GM19043 (cell line): ENCODE measurements at regions not wholly inside any gene's neighbourhood (a gene's known extent, or its start where the extent isn't known, plus 50 kb on each side); places are given as distances from the start of the nearest gene placed in this dataset.
"Not testable (repeated sequence)": the region's sequence is repeated elsewhere in the genome, so short reads cannot be mapped to it uniquely, and the experiment has no call there.

Source experiments
- ATAC-seq: cut with Tn5 transposase; IDR thresholded peaks from one replicate; pipeline ENCODE4 v1.9.1; 2021; ENCODE audit warnings: low read depth; ENCODE audit not compliant: unreplicated experiment

GRCh38 chr2:64792300-64792699 is 138.6 kb upstream of the SERTAD2 start:
- ATAC-seq = no peak

GRCh38 chr2:64792995-64793639 is 139.4 kb upstream of the SERTAD2 start:
- ATAC-seq = no peak

GRCh38 chr2:64793701-64794100 is 140.0 kb upstream of the SERTAD2 start:
- no peak for ATAC-seq

- ATAC-seq = no peak
These were observed 140.8 kb upstream of the SERTAD2 start for GRCh38 chr2:64794426-64794995.

GRCh38 chr2:64795024-64795592 is 141.4 kb upstream of the SERTAD2 start:
- ATAC-seq = no peak

- ATAC-seq = no peak
These were observed 143.2 kb upstream of the SERTAD2 start for GRCh38 chr2:64796926-64797325.

- ATAC-seq = no peak
These were observed 144.3 kb upstream of the SERTAD2 start for GRCh38 chr2:64797881-64798575.

- no peak for ATAC-seq
These were observed 146.0 kb upstream of the SERTAD2 start for GRCh38 chr2:64799592-64800252.

GRCh38 chr2:64803776-64804175 is 150.1 kb upstream of the SERTAD2 start:
- no peak for ATAC-seq

GRCh38 chr2:64804651-64805050 is 150.9 kb upstream of the SERTAD2 start:
- no peak for ATAC-seq

GRCh38 chr2:64807417-64807816 is 153.7 kb upstream of the SERTAD2 start:
- ATAC-seq = no peak

GRCh38 chr2:64808092-64808491 is 154.4 kb upstream of the SERTAD2 start:
- no peak for ATAC-seq

GRCh38 chr2:64808754-64809153 is 155.0 kb upstream of the SERTAD2 start:
- no peak for ATAC-seq

GRCh38 chr2:64809216-64809615 is 155.5 kb upstream of the SERTAD2 start:
- no peak for ATAC-seq

- ATAC-seq = no peak
These were observed 158.6 kb upstream of the SERTAD2 start for GRCh38 chr2:64812285-64812684.

- ATAC-seq = no peak
These were observed 160.3 kb upstream of the SERTAD2 start for GRCh38 chr2:64814007-64814406.

- not testable (repeated sequence) for ATAC-seq
These were observed 162.8 kb upstream of the SERTAD2 start for GRCh38 chr2:64816526-64816925.

- ATAC-seq = no peak
These were observed 163.7 kb upstream of the SERTAD2 start for GRCh38 chr2:64817453-64817852.

- ATAC-seq = no peak
These were observed 164.9 kb upstream of the SERTAD2 start for GRCh38 chr2:64818664-64819060.

GRCh38 chr2:64819361-64819760 is 165.6 kb upstream of the SERTAD2 start:
- ATAC-seq = no peak
